ENCODE measurements at regions not wholly inside any gene's neighbourhood (a gene's known extent, or its start where the extent isn't known, plus 50 kb on each side); places are given as distances from the start of the nearest gene placed in this dataset.
A peak's percentile ranks its signal among the peaks of the same experiment; 100 is the strongest.

DNA sequence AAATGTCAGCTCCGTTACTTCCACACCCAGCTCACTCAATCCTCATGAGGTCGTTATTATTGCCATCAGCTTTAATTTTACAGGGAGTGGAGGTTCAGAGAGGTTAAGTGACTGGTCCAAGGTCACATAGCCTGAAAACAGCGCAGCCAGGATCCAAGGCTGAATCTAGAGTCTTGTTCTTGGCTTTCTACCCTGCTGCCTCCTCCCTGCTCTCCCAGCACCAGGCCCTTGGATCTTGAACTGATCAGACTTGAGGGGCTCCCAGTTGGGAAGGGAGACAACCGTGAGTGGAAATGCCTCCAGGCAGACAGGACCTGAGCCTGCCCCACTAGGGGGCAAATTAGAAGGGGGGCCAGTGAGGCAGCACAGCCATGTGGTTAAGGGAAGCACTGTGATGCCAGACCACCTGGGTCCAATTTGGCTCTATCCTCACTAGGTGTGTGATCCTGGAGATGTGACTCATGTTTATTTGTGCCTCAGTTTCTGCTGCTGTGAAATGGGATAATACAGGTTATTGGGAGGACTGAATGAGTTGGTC is 135.6 kb upstream of the PTPN1 start:
- DNase-seq (ENCODE audit: low read depth in 2 of 2) = no peak

DNA sequence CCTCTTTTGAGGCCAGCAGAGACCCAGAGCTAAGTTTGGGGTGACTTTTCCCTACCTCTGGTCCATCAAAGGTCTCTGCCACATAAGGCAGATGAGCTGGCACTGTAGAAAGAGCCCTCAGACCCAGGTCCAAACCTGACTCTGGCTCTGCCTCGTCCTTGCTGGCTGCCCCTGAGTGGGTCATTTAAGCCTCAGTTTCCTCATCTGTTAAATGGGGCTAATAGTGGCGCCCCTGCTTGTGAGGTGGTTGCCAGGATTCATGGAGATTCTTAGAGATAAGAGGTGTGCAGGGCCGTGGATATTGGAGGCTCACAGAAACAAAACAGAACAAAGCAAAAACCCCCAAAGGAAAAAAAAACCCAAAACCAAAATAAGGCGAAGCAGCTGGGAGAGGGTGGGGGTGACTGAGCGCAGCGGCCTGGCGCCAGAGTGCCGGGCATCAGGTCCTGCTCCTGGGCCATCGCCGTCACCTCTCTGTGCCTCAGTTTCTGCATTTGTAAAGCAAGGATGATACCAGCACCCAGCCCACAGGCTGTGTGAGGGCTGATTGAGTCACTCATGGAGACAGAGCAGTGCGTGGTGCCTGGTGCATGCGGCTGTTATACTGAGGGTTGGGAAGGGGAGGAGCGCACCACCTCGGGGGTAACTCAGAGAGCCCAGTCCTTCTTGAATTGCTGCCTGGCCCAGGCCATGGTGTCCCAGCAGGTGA is 133.8 kb upstream of the PTPN1 start:
- DNase-seq (ENCODE audit: low read depth in 2 of 2) = no peak

DNA sequence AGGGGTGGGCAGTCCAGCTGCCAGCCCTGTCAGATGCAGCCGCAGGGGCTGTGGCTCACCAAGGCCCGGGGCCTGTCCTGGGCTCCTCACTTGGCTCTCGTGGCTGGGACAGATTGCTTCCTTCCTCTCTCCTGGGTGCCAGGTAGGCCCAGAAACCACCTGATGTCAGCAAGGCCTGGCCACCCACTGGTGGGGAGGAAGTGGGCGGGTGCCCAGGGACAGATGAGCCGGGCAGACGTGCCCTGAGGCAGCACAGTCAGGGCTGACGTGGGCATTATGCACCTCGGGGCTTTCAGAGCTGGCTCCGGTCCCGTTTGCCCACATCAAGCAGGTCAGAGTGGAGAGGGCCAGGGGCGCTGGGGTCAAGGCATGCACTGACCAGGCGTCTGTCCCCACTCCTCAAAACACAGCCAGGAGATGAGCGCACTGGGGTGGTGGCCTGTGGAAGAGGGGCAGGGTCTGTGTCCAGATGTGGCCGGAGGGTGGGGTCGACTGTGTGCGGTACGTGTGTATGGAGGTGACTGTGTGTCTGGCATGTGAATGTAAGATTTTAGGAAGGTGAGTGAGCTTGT is 133.2 kb upstream of the PTPN1 start:
- DNase-seq (ENCODE audit: low read depth in 2 of 2) = no peak

DNA sequence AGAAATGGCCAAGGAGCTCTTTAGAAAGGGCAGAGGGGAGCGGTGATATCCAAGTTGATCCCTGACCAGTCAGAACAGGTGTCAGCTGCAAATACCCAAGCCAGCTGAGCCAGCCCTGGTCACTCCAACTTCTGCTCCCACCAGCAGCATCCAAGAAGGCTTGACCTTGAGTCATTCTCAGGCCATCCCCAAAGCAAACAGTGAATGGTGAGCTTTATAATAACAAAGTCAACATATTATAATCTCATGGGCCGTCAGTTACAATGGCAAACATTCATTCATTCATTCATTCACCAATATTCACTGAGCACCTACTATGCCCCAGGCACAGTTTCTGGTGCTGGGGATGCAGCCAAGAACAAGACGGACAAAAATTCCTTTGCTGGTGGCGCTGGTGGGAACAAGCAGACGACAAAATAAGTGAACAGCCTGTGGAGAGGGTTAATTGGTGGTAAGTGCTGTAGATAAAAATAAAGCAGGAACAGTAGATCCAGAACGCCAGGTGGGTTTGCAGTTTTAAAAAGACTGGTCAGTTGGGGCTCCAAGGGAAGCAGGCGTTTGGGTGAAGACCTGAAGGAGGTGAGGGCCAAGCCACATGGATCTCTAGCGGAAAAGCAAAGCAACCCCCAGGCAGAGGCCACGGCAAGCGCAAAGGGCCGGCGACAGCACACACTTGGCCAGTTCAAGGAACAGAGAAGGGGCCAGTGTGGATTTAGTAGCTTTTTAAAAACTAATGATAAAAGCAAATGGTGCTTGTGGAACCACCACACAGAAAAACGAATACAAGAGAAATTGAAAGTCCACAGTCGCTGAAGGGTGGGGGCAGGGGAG is 131.8 kb upstream of the PTPN1 start:
- no peak for DNase-seq (ENCODE audit: low read depth in 2 of 2)

DNA sequence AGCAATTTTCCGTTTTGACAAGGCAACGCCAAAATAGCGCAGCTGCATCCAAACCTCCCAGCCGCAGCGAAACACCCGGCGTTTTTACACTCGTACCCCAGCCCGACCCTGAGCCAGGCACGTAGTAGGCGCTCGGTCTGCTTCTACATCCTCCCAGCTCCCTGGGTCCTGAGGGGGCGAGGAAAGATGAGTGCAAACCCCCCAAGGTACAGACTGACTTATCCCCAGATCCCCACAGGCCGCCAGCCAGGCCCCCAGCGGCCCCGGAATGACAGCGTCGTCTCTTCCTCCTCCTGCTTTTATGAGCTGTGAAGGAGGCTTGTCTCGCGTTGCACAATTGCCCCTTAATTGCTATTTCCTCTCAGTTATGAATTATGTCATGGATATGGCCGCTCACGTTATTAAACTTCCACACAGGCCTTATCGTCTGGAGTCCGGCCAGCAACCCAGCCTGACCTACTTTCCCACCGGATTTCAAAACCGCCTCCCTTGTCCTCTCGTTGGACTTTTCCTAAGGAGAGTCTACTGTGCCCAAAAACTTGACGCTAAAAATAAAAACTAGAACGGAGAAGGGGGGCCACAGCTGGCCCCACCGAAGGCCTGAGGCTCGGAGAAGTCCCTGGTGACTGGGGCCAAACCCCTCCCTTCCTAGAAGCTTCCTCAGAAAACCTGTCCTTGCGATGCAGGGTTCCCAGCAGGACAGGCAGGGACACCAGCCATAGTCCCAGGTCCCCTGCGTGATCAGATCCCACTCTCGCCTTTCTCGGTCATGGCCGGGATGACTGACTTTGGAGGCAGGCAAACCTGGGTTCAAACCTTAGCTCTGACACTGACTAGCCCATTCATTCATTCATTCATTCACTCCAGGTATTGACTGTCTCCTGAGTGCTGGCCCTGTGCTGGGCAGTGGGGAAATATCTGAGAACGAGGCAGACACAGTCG is 130.9 kb upstream of the PTPN1 start:
- DNase-seq (ENCODE audit: low read depth in 2 of 2) = no peak

DNA sequence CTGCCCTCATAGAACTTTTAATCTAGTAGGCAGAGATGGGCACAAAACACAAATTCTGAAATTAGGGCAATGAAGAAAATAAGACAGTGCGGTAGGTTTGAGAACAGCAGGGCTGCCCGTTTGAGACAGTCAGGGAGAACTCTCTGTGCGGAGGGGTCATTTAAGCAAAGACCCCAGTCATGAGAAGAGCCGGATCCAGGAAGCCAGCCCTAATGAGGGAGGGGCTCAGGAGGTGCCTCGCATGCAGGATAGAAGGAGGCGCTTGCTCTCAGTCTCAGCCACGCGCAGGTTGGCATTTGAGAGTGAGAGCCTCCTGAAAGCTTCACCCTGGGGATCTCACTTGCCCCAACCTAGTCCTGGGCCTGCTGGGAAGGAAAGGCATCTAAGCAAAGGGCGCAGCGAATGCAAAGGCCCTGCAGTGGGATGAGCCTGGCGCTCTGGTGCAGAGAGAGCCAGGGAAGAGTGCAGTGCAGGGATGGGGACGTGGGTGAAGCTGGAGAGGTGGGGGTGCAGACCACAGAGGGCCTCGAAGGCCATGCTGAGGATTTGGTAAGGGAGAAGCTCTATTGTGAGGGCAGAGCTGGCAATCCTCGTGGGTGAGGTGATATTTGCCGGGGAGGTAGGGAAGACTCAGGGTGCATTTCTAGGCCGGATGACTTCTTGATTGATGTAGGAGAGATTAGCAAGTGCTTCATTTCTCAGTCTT is 130.0 kb upstream of the PTPN1 start:
- no peak for DNase-seq (ENCODE audit: low read depth in 2 of 2)

DNA sequence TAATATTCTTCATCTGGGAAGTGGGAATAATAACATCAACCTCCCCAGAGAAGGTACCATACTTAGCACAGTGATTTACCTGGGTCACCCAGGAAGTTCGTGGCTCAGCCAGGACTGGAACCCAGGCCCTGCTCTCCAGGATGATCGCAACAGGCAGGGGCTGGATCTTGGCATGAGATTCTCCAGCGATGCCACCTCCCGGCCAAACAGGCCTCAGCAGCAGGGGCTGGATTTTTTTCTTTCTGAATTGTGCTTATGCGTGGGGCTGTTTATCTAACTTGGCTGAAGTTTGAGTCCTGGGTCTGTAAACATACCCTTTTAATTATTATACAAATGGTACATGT is 129.5 kb upstream of the PTPN1 start:
- no peak for DNase-seq (ENCODE audit: low read depth in 2 of 2)

DNA sequence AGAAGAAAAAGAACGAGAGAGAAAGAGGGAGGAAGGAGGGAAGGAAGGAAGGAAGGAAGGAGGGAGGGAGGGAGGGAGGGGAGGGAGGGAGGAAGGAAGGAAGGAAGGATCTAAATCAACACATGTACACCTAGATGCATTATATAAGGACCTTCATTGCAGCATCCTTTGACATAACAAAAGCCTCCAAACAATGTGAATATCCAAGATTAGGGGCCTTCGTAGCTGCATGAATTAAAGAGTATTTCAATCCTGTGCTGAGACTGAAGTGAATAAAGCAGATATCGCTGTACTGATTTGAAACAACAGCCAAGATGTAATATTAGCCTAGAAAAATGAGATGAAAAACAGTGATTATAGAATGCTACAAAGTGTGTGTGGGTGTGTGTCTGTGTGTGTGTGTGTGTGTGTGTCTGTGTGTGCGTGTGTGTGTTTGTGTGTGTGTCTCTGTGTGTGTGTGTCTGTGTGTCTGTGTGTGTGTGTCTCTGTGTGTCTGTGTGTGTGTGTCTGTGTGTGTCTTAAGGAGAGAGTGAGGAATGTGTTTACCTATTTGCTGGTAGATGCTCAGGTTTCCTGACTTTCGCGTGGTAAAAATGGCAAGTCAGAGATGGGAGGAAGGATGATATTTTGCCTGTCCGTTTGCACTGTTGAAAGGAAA is 129.0 kb upstream of the PTPN1 start:
- DNase-seq (ENCODE audit: low read depth in 2 of 2) = no peak

DNA sequence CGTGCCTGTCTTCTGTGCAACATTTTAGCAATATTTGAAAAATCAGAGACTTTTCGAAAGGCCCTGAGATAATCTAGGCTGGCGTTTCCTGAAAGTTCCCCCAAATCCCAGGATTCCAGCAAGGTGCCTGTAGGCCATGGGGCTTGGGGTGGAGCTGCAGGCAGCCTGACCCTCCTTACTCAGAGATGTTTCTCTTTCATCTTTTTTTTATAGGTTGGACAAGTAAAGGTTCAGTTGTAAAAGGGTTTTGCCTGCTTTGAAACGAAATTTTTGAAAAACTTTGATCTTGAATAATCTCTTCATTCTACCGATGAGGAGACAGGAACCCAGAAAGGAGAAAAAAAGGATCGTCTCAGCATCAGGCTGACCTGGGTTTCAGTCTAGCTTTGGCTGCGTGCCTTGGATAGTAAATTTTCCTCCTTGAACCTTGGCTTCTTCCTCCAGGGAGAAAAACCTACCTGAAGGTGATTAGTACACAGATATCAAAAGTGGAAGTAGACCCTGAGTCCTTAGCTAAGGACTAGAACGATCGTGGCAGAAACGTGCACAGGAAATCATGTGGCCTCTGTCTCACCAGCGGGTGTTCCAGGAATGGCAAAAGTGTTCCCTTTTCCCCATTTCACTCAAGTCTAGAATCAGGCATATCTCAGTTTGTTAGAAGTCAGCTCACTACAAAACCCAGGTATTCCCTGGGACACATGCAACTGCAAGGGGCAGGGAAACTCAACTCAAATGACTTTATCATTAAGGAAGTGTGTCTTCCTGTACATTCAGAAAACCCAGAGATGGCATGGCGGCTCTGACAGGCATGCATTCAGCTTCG is 128.2 kb upstream of the PTPN1 start:
- DNase-seq (ENCODE audit: low read depth in 2 of 2) = no peak

DNA sequence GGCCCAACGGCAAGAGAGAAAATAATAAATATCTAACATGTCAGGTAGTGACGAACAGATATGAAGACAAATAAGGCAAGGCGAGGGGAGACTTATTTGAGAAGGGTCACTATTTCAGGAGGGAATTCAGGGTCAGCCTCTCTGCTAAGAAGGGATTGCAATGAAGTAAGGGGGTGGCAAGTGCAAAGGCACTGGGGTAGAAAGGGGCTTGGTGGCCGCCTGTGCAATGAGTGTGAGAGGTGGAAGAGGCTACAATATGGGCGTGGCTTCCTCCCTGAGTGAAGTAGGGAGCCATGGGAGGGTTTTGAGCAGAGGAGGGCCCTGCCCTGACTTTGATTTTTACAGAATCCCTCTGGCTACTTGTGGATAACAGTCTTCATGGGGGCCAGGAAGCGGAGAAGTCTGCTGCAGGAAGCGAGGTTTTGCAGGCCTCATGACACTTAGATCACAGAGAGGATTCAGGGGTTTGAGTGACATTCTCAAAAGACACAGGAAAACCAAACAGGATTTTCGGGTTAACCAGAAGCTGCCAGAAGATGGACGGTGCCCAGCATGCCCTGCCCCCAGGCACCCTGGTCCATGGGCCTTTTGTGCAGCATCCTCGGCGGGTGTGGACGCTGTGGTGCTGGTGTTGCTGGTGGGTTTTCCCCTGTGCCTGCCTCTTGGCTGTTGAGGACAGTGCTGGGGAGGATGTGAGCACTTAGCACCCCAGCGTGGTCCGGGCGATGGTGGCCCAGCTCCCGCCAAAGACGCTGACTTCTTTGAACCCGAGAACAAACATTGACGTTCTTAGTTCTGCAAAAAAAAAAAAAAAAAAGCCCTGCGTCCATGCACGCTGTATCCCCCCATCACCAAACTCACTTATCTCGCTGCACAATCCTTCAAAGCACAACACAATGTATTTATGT is 124.2 kb upstream of the PTPN1 start:
- peak; percentile 30 to 36 for DNase-seq (ENCODE audit: low read depth in 2 of 2)

DNA sequence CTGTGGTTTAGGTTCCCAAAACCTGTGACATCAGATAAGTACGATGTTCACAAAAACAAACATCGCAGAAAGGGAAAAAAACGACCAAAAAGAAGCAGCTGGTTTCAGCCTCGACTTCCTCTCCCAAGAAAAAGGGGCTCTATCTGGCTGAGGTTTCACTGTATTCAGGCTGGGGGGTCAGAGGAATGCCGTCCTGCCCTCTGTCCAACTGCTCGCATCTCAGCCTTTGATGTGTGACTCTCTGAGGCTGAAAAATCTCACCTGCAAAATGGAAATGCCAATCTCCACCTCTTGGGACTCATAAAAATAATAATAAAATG is 123.6 kb upstream of the PTPN1 start:
- DNase-seq (ENCODE audit: low read depth in 2 of 2) = no peak

DNA sequence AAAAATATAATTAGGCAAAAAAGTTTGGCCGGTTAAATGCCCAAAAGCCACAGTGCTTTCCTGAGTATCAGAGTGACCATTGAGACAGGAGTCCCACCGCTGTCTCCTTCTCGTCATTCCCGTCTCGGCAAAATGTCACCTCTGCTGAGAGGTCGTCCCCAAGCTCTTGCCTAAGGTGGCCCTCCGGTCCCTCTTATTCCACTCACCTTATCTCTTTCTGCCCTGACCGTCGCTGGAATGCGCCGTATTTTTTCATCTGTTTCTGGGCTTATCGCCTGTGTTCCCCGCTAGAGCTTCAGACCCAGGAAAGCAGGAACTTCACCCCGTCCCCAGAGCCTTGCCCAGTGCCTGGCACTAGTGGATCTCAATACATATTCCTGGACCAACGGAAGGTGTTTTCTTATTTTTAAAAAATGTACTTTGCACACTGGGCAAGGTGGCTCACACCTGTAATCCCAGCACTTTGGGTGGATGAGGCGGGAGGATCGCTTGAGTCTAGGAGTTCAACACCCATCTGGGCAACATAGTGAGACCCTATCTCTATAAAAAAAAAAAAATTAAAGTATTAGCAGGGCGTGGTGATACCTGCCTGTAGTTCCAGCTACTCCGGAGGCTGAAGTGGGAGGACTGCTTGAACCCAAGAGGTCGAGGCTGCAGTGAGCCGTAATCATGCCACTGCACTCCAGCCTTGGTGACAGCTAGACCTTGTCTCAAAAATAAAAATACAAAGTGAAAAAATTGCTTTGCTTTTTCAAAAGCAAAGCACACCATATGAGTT is 122.8 kb upstream of the PTPN1 start:
- DNase-seq (ENCODE audit: low read depth in 2 of 2) = no peak

DNA sequence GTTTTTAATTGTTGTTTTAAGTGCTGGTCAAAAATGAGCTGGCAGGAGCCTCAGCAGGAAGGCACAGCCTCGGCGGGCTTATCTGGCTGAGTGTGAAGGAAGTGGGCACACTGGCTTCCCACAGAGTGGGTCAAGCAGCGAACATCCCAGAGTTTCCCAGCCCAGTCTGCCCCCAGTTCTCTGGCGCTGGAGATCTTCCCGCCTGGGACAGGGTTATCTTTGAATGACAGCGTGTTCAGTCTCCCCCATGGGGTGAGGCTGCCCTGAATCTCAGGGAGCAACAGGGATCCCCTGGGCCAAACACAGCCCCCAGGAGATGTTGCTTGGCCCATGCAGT is 122.2 kb upstream of the PTPN1 start:
- DNase-seq (ENCODE audit: low read depth in 2 of 2) = no peak

DNA sequence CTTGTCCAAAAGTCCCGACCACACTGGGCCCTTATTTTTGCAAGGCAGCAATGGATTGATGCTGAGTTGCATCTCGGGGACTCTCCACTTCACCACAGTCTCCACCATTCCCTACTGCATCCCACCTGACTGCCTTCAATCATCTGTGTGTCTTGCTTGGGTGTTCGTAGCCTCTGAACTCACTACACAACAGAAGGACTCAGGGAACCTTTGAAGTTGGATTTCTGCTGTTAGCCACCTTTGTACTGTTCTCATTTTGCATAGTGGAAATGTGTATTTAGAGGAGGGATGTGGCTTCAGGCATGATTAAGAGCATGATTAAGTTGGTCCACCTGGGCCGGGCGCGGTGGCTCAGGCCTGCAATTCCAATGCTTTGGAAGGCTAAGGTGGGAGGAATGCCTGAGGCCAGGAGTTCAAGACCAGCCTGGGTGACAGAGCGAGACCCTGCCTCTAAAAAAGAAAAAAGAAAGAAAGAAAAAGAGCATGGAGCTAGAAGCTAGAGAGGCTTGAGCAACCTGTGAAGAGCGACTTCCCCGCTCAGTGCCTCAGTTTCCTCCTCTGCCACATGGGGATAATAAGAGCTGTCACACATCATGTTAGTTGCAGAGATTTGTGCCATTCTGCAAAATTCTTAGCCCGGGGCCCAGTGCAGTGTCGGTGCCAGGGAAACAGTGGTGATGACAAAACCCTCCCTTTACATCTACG is 121.3 kb upstream of the PTPN1 start:
- no peak for DNase-seq (ENCODE audit: low read depth in 2 of 2)

DNA sequence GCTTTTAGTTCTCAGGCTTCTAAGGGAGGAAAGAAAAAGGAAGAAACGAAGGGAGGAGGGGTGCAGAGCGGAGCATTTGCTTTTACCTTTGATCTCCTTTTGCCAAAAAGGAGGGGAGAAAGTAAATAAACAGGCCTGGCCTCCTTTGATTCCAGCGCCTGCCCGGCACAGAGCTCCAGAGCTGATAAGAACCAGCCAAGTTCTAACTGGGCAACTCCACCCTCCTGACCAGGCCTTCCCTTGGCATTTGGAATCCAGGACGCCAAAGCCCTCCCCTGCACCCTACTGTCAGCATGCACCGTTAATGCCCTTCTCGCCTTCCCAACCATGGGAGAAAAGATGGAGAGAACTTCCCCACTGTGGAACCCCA is 120.8 kb upstream of the PTPN1 start:
- DNase-seq (ENCODE audit: low read depth in 2 of 2) = no peak

DNA sequence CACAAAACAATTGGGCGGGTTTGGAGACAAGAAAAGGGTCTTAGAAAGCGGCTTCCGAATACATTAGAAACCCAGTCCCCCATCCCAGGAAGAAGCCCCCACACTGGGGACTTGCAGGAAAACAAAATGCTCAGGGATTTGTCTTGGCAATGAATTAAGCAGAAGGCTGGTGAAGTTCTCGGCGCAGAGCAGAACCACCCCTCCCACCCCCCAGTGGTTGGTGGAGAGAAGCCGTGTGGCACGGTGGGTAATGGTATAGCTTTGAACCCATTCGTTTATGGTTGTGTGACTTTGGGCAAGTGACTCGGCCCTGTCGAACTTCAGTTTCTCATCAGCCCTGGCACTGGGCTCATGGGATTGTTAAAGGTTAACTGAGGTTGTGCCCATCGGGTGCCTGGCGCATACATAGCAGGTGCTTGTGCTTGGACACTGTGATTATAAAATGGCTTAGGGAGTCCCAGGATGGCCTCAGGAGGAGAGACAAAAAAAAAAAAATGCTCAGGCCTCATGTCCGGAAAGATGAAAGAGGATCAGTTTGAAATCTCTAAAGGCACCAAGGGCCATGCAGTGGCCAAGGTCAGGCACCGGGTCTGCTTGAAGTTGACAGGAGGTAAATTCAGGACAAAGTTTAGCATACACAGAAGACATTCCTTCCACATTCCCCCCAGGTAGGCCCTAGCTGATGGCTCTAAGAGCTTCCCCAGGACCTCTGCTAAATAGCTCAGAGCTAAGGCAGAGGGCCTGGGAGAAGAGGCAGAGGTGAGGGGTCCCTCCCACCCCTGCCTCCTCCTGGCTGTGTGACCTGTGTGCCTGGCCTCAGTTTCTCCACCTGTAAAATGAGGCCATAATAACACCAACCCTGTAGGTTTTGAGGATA is 120.1 kb upstream of the PTPN1 start:
- DNase-seq (ENCODE audit: low read depth in 2 of 2) = no peak

Measured in stimulated activated CD8-positive, alpha-beta memory T cell treated with anti-CD3 and anti-CD28 coated beads, Interleukin-7, amount 100 ng/mL, for 1 hour (primary cell).